GM19455 (cell line): ENCODE measurements at regions not wholly inside any gene's neighbourhood (a gene's known extent, or its start where the extent isn't known, plus 50 kb on each side); places are given as distances from the start of the nearest gene placed in this dataset.

Experiments
- ATAC-seq: cut with Tn5 transposase; IDR thresholded peaks from one replicate; pipeline ENCODE4 v1.9.1; 2021; ENCODE audit not compliant: unreplicated experiment

DNA sequence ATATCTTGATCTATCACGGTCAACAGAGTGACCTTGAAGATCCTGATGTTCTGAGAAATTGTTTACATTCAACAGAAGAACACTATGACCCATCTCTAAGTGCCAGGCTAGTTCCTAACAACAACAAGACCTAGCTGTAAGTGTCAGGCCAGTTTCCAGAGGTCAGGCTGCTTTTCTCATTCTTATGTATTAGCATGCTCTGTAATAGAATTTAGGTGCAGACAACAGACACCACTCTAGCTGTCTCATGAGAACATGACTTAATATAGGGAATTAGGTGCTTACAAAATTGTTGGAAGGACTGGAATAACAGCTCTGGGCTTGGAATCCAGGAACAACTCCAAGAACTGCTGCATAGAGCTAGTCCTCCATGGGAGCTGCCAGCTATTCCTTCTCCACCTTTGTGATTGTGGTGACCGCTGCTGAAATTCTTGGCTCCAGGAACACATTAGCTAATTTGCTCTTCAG is 138.7 kb downstream of the SNX18 start:
- ATAC-seq: no peak

DNA sequence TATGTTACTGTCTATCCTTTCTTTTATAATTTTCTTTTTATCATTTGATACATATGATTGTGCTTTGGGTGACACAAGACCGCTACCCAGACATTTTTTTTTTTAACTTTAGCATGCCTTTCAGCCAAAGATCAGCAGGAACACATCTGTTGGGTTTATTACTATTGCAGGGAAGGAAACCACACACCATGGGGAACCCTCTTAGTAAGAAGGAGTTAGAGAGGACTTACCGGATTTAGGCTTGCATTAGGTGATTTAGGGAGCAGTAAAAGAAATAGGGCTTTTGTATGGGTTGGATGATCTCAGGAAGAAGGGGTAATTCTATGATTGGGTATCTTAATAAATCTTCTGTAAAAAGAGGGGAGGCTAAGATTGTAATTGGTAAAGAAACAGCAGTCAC is 138.2 kb downstream of the SNX18 start:
- ATAC-seq: no peak

DNA sequence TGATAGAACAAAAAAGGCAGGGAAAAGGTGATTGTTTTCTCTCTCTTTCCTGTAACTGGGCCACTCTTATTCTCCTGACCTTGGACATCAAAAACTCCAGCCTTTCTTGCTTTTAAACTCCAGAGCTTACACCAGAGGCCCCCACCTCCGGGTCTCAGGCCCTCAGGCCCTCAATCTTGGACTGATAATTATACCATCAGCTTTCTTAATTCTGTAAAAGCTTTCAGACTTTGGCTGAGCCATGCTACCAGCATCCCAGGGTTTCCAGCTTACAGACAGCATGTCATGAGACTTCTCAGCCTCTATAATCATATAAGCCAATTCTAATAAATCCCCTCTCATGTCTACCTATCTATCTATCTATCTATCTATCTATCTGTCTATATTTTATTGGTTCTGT is 137.7 kb downstream of the SNX18 start:
- no peak for ATAC-seq

DNA sequence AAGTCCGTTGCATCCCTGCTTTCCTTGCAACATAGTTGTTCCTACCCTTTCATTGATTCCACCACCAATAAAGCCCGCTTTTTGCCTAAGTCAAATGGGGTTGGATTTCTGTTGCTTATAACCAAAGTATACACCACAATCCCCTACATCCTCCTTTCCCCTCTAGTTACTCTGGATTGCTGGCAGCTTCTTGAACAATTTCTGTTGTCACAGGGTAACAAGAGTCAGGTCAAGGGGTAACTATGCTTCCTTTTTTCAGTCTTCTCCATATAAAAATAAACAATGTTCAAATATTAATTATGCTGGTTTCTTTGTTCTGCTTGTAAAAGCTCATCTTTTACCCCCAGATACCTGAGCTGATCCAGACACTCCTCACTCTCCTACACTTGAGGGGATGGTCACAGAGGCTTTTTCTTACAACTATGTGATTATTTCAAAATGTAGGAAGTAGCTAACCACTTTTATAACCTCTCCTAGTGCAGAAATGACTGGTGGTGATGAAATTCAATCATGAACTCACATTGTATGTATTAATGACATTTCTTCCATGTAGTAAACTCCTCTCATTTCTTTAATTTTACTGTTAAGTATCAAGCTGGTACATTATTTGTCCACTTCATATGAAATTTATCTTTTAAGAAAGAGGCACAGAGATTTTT is 136.5 kb downstream of the SNX18 start:
- no peak for ATAC-seq

DNA sequence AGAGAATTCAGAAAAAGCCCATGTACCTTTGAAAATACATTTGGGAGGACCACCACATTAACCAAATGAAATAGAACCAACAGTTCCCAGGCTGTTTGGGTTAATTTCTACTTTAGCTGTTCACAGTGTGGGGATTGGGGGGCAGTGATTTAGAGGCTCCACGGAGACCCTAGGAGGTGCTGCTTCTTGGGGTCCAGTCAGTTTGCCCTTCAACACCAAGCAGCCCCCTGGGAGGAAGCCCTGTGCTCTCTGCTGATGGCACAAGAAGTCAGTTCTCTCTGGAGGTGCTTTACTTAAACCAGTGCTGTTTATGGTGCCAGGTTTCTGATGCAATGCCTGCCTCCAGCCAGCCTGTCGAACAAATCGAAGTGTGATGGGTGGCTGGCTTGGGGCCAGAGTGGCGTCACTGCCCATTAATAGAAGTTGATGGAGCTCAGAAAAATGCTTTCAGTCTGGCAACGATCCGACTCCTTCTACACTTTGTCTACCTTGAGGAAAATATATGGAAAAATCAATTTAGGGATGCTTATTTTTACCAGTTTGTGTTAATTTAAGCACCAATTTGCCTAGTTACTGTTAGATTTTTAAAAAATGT is 134.0 kb downstream of the SNX18 start:
- ATAC-seq: no peak

DNA sequence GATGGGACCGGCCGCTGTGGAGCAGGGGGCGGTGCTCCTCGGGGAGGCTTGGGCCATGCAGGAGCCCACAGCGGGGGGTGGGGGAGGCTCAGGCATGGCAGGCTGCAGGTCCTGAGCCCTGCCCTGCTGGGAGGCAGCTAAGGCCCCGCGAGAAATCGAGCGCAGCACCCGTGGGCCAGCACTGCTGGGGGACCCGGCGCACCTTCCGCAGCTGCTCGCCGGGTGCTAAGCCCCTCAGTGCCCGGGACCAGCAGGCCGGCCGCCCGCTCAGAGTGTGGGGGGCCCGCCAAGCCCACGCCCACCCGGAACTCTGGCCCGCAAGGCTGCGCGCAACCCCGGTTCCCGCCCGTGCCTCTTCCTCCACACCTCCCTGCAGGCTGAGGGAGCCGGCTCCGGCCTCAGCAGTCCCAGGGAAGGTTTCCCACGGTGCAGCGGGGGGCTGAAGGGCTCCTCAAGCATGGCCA is 131.5 kb downstream of the SNX18 start:
- ATAC-seq: no peak

DNA sequence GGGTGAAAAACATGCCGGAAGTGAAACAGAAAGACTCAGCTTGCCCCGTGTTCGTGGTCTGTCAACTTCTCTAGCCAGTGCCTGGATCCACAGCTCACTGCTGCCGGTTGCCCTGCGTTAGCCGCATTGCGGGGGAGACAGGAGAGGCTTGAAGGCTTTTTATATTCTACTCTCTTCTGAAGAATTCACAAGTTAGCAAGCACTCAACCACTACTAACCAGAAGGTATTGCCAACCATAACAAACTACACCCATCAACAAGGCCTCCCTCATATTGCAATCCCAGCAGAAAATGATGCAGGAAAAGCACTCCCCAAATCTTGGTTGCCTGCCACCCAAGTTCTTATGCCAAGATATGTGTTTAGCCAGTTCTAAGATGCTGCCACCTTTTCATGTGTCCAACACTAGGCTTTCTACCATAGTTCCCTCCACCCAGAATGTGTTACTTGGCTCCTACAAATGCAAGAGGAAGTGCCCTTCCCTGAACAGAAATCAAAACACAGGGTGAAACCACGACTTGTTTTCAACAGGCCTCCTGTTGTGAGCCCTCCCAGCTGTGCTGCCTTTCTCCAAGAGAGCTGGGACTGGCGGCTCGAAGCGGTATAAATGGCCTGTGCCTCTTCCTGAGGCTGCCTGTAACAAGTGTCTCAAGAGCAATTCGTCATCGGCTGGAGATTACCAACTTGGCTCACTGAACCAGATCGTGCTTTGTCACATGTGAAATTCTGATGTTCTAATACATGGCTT is 129.0 kb downstream of the SNX18 start:
- ATAC-seq: peak; percentile 92

DNA sequence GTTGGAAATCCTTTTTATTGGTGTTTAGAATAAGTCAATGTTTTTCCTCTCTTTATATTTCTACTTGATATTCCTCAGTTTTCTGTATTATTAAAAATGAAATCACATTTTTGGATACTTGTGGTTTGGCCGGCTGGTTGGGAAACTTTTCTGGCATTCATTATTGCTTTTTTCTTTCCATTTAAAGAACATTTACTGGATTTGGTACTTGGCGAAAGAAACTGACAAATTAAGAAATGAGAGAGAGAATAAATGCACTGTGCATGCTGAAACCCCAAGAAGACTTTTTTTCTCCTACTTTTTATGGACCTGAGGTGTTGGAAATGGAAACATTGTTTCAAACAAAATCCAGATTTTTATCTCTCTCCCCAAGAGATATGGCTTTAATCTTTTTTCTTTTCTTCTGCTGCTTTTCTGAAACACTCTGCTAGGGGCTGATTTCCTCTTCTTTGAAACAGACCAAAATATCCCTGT is 128.4 kb downstream of the SNX18 start:
- no peak for ATAC-seq

DNA sequence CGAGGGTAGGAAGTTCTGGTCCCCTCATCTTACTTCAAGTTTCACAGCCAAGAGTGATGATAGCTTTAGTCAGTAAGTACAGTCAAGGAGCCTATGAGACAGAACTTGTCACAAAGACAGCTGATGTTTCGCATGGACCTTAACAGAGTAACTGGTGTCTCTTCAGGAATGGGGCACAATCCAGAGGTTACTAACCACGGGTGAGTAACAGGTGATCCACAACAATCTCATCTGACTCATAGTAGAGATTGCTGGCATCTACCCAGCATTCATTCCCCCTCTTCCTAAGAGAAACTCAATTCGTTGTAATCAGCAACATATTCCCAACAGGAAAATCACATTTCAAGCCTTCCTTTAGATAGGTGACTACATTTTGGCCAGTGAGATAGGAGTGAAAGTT is 126.7 kb downstream of the SNX18 start:
- ATAC-seq: no peak

DNA sequence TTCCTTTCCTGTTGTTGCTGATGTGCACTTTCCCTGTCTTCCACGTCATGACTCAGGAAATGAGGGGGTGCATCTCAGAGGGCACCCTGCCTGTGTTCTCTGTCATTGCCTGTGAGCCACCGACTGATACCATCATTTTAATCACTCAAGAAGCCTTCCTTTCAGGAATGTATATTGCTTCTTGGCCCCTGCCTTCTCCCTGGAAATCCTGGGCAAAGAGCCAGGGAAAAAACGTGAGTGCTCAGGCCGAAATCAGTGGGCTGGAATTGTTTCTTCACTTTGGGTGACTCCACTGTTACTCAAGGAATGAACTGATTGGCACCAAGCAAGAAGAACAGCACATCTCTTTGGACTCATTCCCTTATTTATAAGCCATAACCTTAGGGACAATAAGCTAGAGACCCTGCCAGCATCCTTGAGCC is 126.1 kb downstream of the SNX18 start:
- no peak for ATAC-seq

DNA sequence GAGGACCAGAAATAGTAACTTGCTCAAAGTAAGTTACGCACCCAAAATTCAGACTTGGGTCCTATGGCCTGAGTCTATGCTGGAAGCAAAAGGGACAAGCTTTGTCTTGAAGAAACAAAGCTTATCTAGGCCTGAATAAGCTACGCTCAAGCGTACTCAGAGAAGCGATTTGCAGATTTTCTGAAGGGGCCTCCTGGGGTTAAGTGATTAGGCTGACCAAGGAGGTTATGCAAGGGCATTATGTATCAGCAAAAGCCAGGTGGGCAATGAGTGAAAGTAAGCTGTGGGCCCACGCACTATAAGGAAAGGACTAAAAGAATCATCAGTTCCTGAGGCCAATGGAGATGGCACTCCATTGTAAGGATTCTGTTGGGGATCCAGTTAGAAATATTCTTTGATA is 122.1 kb downstream of the SNX18 start:
- ATAC-seq: no peak

DNA sequence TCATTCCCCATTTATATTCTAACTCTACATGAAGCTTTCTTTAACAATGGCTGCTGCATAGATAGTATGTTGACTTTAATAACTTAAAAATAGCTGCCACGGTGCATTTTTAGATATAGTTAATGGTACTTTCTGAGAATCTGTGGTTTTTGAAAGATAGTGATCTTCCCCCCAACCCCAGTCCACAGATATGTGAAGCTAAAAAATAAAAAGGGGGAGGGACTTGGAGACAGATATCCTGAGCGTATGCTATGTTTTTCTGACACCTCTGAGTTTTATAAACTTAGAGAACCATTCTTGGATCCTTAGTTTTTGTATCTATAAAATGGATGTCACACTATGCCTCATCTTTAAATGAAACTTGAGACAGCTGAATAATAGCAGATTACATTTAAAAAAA is 120.5 kb downstream of the SNX18 start:
- ATAC-seq: no peak

DNA sequence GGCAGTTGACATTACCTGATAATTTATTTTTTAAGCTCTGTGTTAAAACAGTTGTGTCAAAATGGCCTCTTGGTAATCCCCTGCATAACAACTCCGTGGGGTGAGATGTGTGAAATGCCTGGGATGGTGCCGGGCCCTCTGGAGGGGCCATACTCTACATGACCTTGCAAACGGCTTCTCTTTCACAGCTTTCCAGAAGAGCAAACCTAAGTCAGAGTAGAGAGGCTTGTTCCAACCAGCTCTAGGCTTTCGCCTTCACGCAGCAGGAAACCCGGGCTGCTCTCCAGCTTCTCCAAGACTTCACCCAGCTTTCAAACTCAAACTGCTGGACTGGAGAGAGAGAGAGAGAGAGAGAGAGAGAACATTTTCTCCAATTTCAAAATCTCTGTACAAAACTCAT is 120.1 kb downstream of the SNX18 start:
- ATAC-seq: no peak

DNA sequence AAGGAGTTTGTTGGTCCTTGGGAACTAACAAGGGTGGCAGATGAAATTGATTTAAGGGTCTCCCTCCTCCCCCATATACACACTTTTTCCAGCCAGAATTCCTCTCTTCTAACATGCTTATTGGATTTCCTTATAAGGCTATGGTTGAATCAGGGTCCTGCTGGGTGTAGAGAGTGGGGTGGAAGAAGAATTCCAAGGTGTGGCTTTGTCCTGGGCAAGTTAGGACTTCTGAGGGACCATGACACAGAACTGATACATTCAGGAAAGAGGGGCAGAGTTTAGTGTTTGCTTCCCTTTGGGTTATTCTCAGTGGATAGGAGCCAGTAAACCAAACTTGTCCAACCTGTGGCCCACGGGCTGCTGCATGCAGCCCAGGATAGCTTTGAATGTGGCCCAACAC is 116.5 kb downstream of the SNX18 start:
- ATAC-seq: no peak

DNA sequence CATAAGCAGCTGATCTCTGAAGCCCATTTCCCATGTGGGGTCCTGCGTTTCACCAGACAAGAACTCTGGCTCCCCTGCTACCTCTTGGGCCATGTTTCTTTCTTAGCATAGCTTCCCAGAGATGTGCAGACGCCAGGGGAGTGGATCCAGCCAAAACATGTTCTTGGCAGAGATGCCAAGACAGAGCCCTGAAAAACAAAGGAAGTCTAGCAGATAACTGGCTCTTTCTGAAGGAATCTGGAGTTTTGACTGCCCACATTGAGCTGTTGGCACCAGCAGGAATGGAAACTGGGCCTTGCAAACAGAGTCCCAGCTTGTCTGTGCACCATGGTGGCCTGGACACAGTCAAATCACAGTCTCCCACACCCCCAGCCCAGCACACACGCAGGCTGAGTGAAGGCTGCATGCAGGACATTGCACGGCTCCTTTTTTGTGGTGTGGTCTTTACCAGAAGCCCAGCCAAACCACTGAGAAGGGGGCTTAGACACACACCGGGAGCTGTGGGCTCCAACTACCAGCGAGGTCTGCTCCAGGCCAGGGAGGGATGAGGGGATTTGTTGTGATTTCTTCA is 114.7 kb downstream of the SNX18 start:
- ATAC-seq: no peak

DNA sequence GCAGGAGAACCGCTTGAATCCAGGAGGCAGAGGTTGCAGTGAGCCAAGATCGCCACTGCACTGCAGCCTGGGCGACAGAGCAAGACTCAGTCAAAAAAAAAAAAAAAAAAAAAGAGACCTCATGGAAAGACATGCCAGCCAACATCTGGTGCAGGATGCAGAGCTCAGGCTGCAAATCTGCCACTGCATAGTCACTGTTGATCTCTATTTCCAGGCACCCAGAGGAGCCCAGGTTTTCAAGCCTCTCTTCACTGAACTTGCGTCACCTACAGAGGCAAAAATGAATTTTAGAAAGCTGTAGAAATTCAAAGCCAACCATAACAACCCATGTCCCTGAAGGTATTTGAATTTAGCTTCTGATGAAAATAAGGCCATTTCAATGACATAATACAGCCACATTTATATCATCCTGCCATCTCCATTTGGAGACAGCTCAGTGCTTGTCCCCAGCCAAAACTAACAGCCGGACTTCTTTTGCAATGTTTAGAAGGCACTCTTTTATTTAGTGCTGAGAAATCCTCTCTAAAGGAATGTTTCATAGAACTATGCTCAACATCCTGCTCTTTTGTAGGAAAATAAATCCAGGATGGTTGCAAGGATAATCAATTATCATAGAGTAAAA is 113.3 kb downstream of the SNX18 start:
- ATAC-seq: no peak

DNA sequence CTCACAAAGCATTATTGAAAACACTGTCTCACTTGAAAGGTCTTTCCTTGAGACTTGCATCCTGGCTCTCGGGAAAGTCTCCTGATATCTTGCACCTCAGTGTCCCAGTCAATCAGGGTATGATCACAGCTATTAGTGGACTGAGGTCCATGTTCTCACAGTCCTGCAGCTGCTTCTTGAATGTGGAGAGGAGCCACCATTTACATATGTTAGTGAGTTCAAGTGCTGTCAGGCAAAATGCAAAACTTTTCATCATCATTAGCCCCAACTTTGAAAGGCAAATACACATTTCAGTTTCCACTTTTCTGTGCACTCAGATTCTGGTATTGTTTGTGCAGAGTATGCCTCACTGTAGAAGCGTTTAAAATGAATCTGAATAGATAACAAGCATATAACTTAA is 111.6 kb downstream of the SNX18 start:
- ATAC-seq: no peak

DNA sequence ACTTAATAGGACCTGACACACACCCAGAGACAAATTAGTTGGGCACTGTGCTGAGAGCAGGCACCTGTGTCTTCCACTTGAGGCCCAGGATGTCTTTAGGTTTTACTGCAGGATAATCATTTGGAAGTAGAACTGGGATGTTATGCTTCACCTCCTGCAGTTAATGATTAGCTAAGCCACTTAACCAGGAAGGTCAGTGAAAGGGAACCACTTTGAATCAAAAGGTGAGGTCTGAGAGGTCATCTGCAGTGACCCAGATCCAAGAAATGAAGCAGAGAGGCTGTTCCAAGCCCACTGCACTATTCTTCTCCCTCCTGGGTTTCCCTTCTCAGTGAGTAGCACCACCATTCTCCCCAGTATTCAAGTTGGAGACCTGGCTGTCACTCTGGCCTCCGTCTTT is 110.5 kb downstream of the SNX18 start:
- ATAC-seq: no peak

DNA sequence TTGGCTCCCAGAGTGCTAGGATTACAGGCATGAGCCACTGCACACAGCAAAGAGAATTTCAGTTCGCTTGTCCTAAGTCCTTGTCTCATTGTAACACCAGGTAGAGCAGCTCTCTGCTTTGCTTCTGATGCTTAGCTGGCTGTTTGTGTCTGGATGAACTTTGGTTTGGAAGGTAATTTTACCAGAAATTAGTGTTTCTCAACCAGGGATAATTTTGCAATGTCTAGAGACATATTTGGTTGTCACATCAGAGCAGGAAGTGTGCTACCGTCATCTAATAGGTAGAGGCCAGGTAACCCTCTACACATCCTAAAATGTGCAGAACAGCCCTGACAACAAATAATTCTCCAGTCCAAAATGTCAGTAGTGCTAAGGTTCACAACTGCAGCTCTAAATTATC is 108.8 kb downstream of the SNX18 start:
- no peak for ATAC-seq

DNA sequence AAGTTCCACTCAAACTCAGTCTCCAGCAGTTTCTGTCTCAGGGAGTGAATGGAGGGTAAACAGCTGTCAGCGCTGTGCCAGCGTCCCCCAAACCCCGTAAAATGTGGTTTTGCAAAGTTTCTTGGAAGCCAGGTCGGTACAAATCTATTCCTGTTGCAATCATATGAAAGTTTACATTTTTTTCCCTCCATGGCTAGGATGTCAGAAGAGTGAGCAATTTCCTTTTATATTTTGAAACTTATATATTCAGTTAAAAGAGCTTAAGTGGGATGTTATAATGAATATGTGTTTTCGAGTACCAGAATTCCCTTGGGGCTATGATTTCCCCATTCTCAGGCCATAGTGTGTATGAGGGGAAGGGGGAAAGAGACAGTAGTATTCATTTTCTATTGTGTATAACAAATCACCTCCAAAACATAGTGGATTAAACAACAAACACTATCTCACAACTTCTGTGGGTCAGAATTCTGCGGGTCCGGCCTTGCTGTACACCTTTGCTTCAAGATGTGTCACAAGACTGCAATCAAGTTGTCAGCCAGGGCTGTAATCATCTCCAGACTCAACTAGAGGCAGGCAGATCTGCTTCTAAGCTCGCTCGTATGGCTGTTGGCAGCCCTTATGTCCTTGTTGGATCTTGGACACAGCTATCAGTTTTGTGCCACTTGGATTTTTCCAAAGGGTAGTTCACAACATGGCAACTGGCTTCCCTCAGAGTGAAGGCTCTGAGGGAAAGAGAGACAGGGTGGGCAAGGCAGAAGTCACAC is 107.4 kb downstream of the SNX18 start:
- ATAC-seq: no peak

DNA sequence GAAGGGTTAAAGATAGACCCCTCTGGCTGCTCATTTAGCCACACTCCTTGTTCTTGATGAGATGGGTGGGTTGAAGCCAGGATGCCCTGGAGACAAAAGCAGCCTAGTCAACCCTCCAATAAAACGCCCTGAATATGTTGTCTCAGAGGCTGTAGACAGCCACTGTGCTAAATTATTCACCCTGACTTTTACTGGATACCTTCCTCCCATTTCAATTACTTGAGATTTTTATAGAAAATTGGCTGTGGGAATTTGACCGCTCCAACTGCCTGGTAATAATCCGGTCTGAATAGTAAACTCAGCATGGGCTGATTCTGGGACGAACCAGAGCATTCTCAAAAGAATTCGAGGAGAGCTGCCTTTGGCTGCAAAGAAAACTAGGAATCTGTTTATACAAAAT is 104.2 kb downstream of the SNX18 start:
- ATAC-seq: no peak
